Mammary epithelial cell (primary cell): ENCODE measurements at regions not wholly inside any gene's neighbourhood (a gene's known extent, or its start where the extent isn't known, plus 50 kb on each side); places are given as distances from the start of the nearest gene placed in this dataset.
"Not testable (repeated sequence)": the region's sequence is repeated elsewhere in the genome, so short reads cannot be mapped to it uniquely, and the experiment has no call there.

Experiments used
- EZH2 ChIP-seq: IDR thresholded peaks from 2 replicates; pipeline ENCODE4 v1.6.1; 2012; ENCODE audit warnings: low read length, inconsistent platforms, borderline replicate concordance
- TF ChIP-seq, protein P1 (sequence below), 2 donors: IDR thresholded peaks in 1 of 2; conservative IDR thresholded peaks in 1 of 2; 2 replicates each; pipeline ENCODE4 v1.5.1; 2011 to 2012; ENCODE audit warnings: inconsistent platforms in 2 of 2, low read length in 2 of 2, mild to moderate bottlenecking in 2 of 2, control low read depth in 1 of 2, low read depth in 1 of 2; ENCODE audit not compliant: insufficient read depth in 1 of 2; ENCODE audit errors: extremely low read depth in 1 of 2

DNA sequence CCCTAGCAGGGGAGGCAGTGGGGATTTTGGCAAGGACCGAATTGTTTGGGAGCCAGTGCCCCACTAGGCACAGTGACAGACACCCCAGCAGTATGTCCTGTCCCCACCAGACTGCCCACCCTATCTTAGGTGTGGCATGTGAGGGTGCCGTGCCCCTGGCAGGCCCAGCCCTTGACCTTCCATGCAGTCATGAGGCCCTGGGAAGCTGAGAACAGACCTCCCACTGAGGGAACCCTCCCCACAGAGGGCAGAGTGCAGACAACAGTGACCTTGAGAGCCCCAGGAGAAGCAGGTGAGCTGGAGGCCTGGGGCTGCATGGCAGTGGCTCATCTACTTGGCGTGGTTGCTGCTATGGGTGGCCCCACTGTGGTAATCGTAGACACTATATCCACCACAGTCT lies 538.1 kb downstream of the GOLGA6L6 start:
- TF ChIP-seq, protein P1, sequence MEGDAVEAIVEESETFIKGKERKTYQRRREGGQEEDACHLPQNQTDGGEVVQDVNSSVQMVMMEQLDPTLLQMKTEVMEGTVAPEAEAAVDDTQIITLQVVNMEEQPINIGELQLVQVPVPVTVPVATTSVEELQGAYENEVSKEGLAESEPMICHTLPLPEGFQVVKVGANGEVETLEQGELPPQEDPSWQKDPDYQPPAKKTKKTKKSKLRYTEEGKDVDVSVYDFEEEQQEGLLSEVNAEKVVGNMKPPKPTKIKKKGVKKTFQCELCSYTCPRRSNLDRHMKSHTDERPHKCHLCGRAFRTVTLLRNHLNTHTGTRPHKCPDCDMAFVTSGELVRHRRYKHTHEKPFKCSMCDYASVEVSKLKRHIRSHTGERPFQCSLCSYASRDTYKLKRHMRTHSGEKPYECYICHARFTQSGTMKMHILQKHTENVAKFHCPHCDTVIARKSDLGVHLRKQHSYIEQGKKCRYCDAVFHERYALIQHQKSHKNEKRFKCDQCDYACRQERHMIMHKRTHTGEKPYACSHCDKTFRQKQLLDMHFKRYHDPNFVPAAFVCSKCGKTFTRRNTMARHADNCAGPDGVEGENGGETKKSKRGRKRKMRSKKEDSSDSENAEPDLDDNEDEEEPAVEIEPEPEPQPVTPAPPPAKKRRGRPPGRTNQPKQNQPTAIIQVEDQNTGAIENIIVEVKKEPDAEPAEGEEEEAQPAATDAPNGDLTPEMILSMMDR (conservative IDR thresholded peaks at IDR 0.05 in 1 of 2, IDR thresholded peaks at IDR 0.05 in 1 of 2; ENCODE audit: extremely low read depth in 1 of 2, insufficient read depth in 1 of 2, low read depth in 1 of 2, low read length in 2 of 2) = not testable (repeated sequence)
- TF ChIP-seq EZH2 = not testable (repeated sequence)
